Transverse colon (tissue), 3 donors: ENCODE measurements at regions not wholly inside any gene's neighbourhood (a gene's known extent, or its start where the extent isn't known, plus 50 kb on each side); places are given as distances from the start of the nearest gene placed in this dataset.

Experiments used
- CTCF ChIP-seq, 5 experiments: fragments of 200-600 bp in 3 of 5; fragments of 450-650 bp in 2 of 5; sonication (generic) in 3 of 5; IDR thresholded peaks; 1 replicate in 2 of 5; 2 replicates in 3 of 5; pipeline ENCODE4 v1.5.1; 2016 to 2017; ENCODE audit warnings: antibody characterized with exemption in 5 of 5, inconsistent platforms in 3 of 5, mild to moderate bottlenecking in 2 of 5, moderate library complexity in 1 of 5
- POLR2A ChIP-seq: fragments of 450-650 bp; IDR thresholded peaks from one replicate; pipeline ENCODE4 v1.6.1; 2016; ENCODE audit warnings: antibody characterized with exemption, mild to moderate bottlenecking, moderate library complexity

- TF ChIP-seq CTCF (IDR thresholded peaks at IDR 0.05) (no peak), POLR2A (no peak)
Measured at GRCh38 chr2:18336975-18337374, 223.5 kb downstream of the RDH14 start.
